T follicular helper cell (primary cell): ENCODE measurements at regions not wholly inside any gene's neighbourhood (a gene's known extent, or its start where the extent isn't known, plus 50 kb on each side); places are given as distances from the start of the nearest gene placed in this dataset.

Experiments
- DNase-seq: peaks from one replicate; pipeline ENCODE4 v3.0.0-alpha.2; 2020; ENCODE audit warnings: low read depth

DNA sequence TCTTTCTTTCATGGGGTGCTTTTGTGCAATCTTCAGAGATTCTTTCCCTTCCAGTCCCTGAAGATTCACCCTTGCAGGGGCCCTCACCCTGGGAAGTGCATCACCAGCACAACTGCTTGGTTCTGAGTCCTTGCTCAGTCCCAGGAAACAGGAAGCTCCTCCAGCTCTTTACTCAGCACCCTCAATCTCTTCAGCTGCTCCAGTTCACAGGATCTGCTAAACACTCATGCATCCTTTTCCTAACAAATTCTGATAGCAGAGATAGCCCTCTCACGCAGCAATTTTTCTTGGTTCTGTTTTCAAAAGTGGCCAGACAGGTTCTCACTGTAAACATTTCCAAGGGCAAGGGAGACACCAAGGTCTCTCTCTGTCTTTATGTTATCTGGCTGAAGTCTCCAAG lies 823.1 kb downstream of the LIG4 start:
- no peak for DNase-seq

DNA sequence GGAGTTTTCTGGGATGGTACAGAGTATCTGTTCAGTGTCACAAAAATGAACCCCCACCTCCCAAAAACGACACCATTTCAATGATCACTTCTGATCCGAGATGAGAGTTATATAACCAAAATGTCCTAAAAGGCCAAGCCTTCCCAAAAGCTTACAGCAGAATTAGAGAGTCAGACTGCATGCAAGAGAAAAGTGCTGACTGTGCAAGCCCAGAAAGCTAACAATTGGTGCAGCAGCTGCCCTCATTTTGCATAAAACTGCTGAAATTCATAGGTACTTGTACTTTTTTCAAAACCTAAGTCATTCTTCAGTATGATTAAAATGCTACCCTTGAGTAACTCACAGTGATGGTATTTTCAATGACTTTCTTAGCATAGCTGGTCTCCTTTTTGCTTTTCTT lies 819.6 kb upstream of the ARGLU1 start:
- no peak for DNase-seq

- DNase-seq: no peak
Measured at GRCh38 chr13:107379407-107380155, 811.6 kb upstream of the ARGLU1 start.

- DNase-seq: no peak
Measured at GRCh38 chr13:107376341-107377125, 808.6 kb upstream of the ARGLU1 start.

DNA sequence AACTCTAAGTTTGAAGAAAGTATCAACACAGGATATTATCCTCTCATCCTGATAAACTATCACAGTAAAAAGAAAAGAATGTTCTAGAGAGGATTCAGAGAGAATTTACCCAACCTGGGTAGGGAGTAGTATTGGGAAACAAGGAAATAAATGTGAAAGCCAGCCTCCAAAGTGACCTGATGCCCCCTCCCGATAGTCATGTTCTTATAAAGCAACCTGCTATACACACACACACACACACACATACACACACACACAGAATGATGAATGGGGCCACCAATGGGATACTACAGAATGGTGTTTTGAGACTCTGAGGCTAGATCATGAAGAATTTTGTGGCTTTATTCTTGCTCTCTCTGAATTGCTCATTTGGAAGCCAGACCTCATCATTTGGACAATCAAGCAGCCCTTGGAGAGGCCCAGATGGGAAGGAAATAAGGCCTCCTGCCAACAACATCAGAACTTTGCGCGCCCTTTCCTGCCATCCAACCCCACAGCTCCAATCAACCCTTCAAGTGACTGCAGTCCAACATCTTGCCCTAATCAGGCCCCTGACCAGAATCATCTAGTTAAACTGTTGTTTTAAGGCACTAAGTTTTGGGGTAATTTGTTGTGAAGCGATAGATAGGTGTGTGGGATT lies 807.9 kb upstream of the ARGLU1 start:
- DNase-seq: no peak

GRCh38 chr13:107374038-107374437 lies 806.1 kb upstream of the ARGLU1 start:
- DNase-seq: no peak

- DNase-seq: no peak
Measured at GRCh38 chr13:107373551-107373950, 805.6 kb upstream of the ARGLU1 start.

DNA sequence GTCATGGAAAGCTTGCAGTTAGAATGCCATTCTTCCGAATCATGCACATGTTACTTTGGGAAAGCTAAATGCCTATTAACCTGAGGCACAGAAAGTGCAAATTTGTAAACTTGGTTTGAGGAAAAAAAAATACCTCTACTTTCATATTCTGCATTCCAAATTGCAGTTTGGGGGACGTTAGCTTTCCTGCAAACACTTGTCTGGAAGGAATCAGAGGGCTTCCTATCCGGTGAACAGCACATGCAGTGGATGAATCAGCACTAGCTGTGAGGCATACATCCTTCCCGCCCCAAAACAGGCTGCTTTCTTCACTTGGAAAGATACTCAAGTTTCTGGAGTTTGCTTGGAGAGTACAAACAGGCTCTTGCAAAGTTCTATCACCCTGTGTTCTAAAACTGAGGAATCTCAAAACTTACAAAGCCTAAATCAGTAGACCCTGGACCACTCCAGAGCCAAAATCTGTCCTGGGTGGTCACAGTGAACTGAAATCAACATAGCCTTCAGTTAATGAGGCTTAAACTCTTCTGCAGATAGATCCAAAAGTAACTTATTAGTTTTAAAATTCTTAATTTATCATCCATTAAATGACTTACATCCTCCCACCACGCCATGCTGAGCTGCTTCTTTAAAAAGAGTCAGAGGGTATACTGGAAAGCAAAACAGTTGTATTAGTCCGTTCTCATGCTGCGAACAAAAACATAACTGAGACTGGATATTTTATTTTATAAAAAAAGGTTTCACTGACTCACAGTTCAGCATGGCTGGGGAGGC lies 802.3 kb upstream of the ARGLU1 start:
- DNase-seq: no peak

DNA sequence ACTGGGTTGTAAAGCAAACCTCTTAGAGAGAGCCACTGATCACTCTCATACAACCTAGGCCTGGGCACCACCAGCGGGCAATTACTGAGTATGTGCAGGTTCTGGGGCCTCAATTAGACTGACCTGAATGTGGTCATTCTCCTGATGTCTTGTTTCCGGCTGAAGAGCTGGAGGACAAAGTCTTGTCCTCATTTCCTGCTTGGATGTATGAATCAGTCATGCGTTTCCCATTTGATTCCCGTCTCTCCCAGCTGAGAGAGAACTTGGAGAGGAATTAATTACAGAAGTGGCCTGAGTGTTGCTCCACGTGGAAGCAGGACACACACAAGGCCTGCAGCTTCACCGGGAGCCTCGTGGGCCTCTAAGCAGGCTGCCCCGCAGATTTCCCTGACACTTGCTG lies 799.3 kb upstream of the ARGLU1 start:
- no peak for DNase-seq

- DNase-seq: no peak
Measured at GRCh38 chr13:107365466-107366215, 797.7 kb upstream of the ARGLU1 start.

DNA sequence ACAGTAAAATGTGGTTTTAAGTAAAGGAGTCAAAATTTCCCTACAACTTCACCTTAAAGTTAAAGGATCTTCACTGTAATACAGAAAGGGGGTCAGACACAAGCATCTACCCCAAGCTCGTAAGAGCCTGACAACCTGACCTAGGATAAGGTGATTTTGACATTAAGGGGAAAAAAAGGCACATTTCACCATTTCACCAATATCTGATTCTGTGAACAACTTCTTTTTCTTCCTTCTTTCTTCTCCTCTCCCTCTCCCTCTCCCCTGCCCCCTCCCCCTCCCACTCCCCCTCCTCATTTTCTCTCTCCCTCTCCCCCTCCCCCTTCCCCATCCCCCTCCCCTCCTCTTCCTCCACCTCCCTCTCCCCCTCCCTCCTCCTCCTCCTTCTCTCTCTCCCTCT lies 796.7 kb upstream of the ARGLU1 start:
- no peak for DNase-seq

DNA sequence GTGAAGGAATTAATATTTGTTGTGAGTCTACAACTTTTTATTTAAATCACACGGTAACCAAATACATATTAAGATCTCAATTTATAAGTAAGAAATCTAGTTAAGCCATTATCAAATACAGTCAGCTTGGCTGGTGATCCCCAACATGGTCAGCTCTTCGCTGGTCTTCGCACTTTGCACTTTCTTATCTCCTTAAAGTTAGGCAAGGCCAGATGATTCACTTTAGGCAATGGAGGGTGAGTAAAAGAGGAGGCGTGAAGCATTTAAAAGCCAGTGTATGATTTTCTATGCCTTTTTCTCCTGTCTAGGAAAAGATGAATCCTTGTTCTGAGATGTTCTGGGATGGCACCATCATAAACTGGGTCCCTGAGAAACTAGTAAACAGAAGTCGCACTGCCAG lies 793.7 kb upstream of the ARGLU1 start:
- DNase-seq: no peak

DNA sequence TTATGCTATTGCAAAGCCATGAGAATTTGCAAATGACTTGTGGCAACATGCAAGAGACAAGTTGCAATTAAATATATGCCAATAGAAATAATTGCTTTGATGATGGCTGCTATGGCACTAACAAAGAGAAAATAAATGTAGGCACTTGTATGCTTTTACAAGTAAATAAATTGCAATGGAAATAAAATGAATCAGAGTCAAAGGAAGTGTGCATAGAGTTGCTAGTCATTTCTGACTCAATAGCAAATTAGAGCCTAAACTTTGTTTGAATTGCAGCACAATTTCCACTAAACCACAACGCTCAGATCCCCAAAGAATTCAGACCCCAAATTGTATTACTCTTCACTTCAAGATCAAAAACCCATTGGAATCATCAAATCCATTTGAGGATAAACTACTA lies 792.1 kb upstream of the ARGLU1 start:
- no peak for DNase-seq

GRCh38 chr13:107358866-107359265 lies 790.9 kb upstream of the ARGLU1 start:
- no peak for DNase-seq

DNA sequence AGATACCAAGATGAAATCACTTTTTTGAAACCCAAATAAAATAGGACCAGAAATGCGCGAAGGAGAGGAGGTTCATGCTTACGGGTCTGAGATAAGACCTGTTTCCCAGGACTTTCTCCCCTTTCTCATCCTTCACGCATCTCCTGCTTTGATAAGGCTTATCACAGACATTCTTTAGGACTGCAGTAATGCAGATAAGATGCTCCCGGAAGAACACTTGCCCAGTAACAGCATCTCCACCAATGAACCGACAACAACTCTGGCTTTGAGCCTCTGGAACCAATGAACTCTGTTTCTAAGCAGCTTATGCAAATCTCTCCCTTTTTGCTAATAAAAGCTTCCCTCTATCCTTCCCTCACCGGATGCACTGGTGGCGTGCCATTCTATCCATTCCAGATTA lies 783.4 kb upstream of the ARGLU1 start:
- DNase-seq: no peak

- no peak for DNase-seq
Measured at GRCh38 chr13:107348925-107349324, 781.0 kb upstream of the ARGLU1 start.

- no peak for DNase-seq
Measured at GRCh38 chr13:107348471-107348870, 780.5 kb upstream of the ARGLU1 start.

DNA sequence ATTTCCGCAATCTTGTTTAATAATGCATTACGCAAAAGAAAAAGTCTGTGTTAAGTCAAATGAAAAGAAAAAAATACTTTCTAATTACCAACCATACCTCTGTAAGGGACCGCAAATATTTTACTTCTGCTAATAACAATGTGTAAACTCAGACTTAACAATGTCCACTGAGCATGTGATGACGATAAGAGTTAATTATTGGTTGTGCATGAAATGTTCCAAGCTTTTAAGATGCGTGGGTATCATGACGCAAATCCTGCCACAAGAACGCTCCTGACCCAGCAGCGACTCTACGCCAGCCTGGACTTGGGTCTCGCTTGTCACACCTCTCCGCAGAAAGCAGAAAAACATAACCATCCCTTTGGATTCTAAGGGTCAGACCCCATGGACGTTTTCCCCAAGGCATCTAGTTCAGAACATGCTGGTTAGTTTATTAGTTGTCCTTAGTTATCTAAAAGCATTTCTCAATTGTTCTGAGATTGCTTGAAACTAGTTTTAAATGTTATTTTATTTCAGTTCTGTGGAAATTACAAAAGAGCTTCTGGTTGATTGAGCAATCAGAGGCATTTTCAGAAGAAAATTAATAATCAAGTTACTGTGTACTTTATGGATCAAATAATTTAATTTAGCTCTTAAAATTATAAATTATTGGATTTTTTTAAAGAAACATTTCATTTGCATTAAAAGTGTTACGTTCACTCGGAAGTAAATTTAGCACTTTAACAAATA lies 779.9 kb upstream of the ARGLU1 start:
- DNase-seq: no peak

GRCh38 chr13:107342747-107343146 lies 774.8 kb upstream of the ARGLU1 start:
- no peak for DNase-seq

DNA sequence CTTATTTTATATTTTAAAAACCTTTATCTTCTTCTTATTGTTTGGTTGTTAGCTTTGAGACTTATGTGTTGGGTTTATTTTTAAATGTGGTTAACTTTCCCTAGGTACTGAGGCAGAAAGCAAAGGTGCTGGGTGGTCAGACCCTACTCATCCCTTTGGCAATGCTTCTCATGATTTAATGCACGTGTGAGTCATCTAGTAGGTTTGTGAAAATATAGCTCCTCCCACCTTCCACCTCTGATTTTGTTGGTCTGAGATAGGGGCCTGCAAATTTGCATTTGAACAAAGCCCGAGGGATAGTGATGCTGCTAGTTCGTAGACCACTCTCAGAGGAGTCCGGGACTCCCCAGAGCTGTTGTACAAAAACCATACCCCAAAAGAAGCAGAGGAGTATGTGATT lies 771.3 kb upstream of the ARGLU1 start:
- DNase-seq: no peak

GRCh38 chr13:107332188-107332587 lies 764.3 kb upstream of the ARGLU1 start:
- DNase-seq: no peak
